PC-9 (cell line): ENCODE measurements at regions not wholly inside any gene's neighbourhood (a gene's known extent, or its start where the extent isn't known, plus 50 kb on each side); places are given as distances from the start of the nearest gene placed in this dataset.

ENCODE experiments used
- BruUV-seq: library from RNA; stranded (reverse); fragments of 400-500 nt; replicated peaks from 2 replicates; lab custom pipeline; 2021; lab: Mats Ljungman, UMichigan
- CTCF ChIA-PET: fragments of 300-600 bp; sonication (Branson Sonifier 250); formaldehyde crosslinking; loops from one replicate; lab custom pipeline; 2022; ENCODE audit warnings: antibody characterized with exemption; lab: Charles Lee
- POLR2A ChIA-PET: fragments of 300-600 bp; sonication (Branson Sonifier 250); formaldehyde crosslinking; loops from one replicate; lab custom pipeline; 2022; ENCODE audit warnings: antibody characterized with exemption; ENCODE audit not compliant: unreplicated experiment; lab: Charles Lee
- DNase-seq, 2 experiments: peaks; one replicate each; pipeline versions ENCODE4 v3.0.0 to v3.0.0-alpha.2; 2015 to 2022; ENCODE audit warnings: mixed read lengths in 1 of 2
- H2AFZ ChIP-seq: fragments of 200-600 bp; sonication (generic); 2 replicates; pipeline ENCODE4 v1.8.1; 2017; ENCODE audit warnings: antibody characterized with exemption
- H3F3A ChIP-seq: fragments of 200-600 bp; sonication (generic); 2 replicates; pipeline ENCODE4 v1.8.1; 2017; ENCODE audit warnings: antibody characterized with exemption, mild to moderate bottlenecking, low read depth; ENCODE audit not compliant: insufficient read depth
- H3K27ac ChIP-seq: fragments of 200-600 bp; sonication (generic); 2 replicates; pipeline ENCODE4 v1.6.1; 2016; ENCODE audit warnings: mixed run types
- H3K27me3 ChIP-seq: fragments of 200-600 bp; sonication (generic); 2 replicates; pipeline ENCODE4 v1.6.1; 2016; ENCODE audit warnings: low read depth, mixed run types; ENCODE audit not compliant: insufficient read depth
- H3K36me3 ChIP-seq: fragments of 200-600 bp; sonication (generic); 2 replicates; pipeline ENCODE4 v1.6.1; 2016; ENCODE audit warnings: low read depth, mixed run types
- H3K4me1 ChIP-seq: fragments of 200-600 bp; sonication (generic); replicated peaks from 2 replicates; pipeline ENCODE4 v1.6.1; 2016; ENCODE audit warnings: mixed run types; ENCODE audit not compliant: insufficient read depth
- H3K4me2 ChIP-seq: fragments of 200-600 bp; sonication (generic); 2 replicates; pipeline ENCODE4 v1.6.1; 2017; ENCODE audit warnings: mixed run types
- H3K4me3 ChIP-seq: fragments of 200-600 bp; sonication (generic); 2 replicates; pipeline ENCODE4 v1.6.1; 2016; ENCODE audit warnings: mixed run types
- H3K79me2 ChIP-seq: fragments of 200-600 bp; sonication (generic); 2 replicates; pipeline ENCODE4 v1.6.1; 2017; ENCODE audit warnings: low read depth, mixed run types
- H3K9me2 ChIP-seq: fragments of 200-600 bp; sonication (generic); 2 replicates; pipeline ENCODE4 v1.8.1; 2017; ENCODE audit warnings: mild to moderate bottlenecking; ENCODE audit not compliant: insufficient read depth
- H3K9me3 ChIP-seq: fragments of 200-600 bp; sonication (generic); 2 replicates; pipeline ENCODE4 v1.8.1; 2016; ENCODE audit warnings: low read depth; ENCODE audit not compliant: insufficient read depth
- H4K20me1 ChIP-seq: fragments of 200-600 bp; sonication (generic); 2 replicates; pipeline ENCODE4 v1.8.1; 2017; ENCODE audit not compliant: insufficient read depth
- EZH2 ChIP-seq: fragments of 200-600 bp; sonication (generic); IDR thresholded peaks from 2 replicates; pipeline ENCODE4 v1.8.0; 2017; ENCODE audit warnings: antibody characterized with exemption, low read depth
- intact Hi-C: fragments of 100-400 bp; cut with micrococcal nuclease; formaldehyde crosslinking; loops from one replicate; pipeline ENCODE4 v1.10.0; 2022; ENCODE audit not compliant: unreplicated experiment
- TF ChIP-seq, protein P1 (sequence below): fragments of 200-600 bp; sonication (generic); conservative IDR thresholded peaks from 2 replicates; pipeline ENCODE4 v1.6.1; 2017; ENCODE audit warnings: mixed run types, antibody characterized with exemption, mild to moderate bottlenecking, moderate library complexity

- no peaks in the 10 kb centered on the region for H3K9me2 ChIP-seq
- ChIA-PET POLR2A (no interaction called here), CTCF (no interaction called here)
- no peaks in the 10 kb centered on the region for H3K79me2 ChIP-seq
- H2AFZ ChIP-seq, result no peak overlapping the region
- BruUV-seq, result no TSS peak
- TF ChIP-seq, protein P1, sequence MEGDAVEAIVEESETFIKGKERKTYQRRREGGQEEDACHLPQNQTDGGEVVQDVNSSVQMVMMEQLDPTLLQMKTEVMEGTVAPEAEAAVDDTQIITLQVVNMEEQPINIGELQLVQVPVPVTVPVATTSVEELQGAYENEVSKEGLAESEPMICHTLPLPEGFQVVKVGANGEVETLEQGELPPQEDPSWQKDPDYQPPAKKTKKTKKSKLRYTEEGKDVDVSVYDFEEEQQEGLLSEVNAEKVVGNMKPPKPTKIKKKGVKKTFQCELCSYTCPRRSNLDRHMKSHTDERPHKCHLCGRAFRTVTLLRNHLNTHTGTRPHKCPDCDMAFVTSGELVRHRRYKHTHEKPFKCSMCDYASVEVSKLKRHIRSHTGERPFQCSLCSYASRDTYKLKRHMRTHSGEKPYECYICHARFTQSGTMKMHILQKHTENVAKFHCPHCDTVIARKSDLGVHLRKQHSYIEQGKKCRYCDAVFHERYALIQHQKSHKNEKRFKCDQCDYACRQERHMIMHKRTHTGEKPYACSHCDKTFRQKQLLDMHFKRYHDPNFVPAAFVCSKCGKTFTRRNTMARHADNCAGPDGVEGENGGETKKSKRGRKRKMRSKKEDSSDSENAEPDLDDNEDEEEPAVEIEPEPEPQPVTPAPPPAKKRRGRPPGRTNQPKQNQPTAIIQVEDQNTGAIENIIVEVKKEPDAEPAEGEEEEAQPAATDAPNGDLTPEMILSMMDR, result no peak
- no peak for TF ChIP-seq EZH2
- no peaks in the 10 kb centered on the region for H4K20me1 ChIP-seq
- no peak overlapping the region for H3K4me3 ChIP-seq
- no peak overlapping the region for H3K27ac ChIP-seq
- H3K4me2 ChIP-seq, result no peak overlapping the region
- no peak for DNase-seq
- no peaks in the 10 kb centered on the region for H3K4me1 ChIP-seq
- no peaks in the 10 kb centered on the region for H3K9me3 ChIP-seq
- H3K36me3 ChIP-seq, result no peaks in the 10 kb centered on the region
- H3K27me3 ChIP-seq, result no peaks in the 10 kb centered on the region
- H3F3A ChIP-seq, result no peaks in the 10 kb centered on the region
- intact Hi-C loops, result no loop called here
Observed at GRCh38 chr14:40268236-40268635, 836.0 kb upstream of the FBXO33 start.

DNA sequence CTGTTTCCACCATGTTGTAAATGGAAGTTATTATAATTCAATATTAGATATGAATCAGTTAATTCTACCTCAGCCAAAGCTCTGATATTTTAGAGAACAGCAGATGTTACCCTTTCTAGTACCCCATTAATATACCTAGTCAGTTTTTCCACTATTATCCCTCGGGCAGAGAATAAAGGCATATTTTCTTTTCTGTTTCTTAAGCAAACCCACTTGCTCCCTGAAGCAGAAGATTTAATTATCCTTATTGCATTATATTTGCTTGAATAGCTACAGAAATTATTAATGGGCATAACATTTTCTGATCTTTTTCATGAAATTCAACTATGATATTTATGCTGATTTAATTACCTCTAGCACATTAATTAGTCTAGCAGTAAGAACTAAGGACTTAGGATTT, 832.9 kb upstream of the FBXO33 start:
- Histone ChIP-seq H3K9me3 (no peaks in the 10 kb centered on the region), H4K20me1 (no peaks in the 10 kb centered on the region), H3K4me2 (no peak overlapping the region), H2AFZ (no peak overlapping the region), H3K79me2 (no peaks in the 10 kb centered on the region), H3K4me3 (no peak overlapping the region), H3K9me2 (no peaks in the 10 kb centered on the region), H3K36me3 (no peaks in the 10 kb centered on the region), H3K27ac (no peak overlapping the region), H3K4me1 (no peaks in the 10 kb centered on the region), H3F3A (no peaks in the 10 kb centered on the region), H3K27me3 (no peaks in the 10 kb centered on the region)
- no TSS peak for BruUV-seq
- DNase-seq, result no peak
- ChIA-PET CTCF (no interaction called here), POLR2A (no interaction called here)
- TF ChIP-seq, protein P1, result no peak
- no peak for TF ChIP-seq EZH2
- intact Hi-C loops, result no loop called here

- no peaks in the 10 kb centered on the region for H4K20me1 ChIP-seq
- no peak overlapping the region for H3K4me2 ChIP-seq
- BruUV-seq, result no TSS peak
- no peak for DNase-seq
- ChIA-PET CTCF (no interaction called here), POLR2A (no interaction called here)
- no peak overlapping the region for H2AFZ ChIP-seq
- H3K36me3 ChIP-seq, result no peaks in the 10 kb centered on the region
- intact Hi-C loops, result no loop called here
- H3K4me3 ChIP-seq, result no peak overlapping the region
- H3K79me2 ChIP-seq, result no peaks in the 10 kb centered on the region
- H3K4me1 ChIP-seq, result no peaks in the 10 kb centered on the region
- no peaks in the 10 kb centered on the region for H3F3A ChIP-seq
- H3K27ac ChIP-seq, result no peak overlapping the region
- H3K9me2 ChIP-seq, result no peaks in the 10 kb centered on the region; the same call in 1 of the 2 replicates
- H3K9me3 ChIP-seq, result no peaks in the 10 kb centered on the region
- no peaks in the 10 kb centered on the region for H3K27me3 ChIP-seq
- TF ChIP-seq EZH2, result no peak
- TF ChIP-seq, protein P1, result no peak
Observed at GRCh38 chr14:40252817-40253447, 820.7 kb upstream of the FBXO33 start.
